Neural crest cell (in vitro differentiated cells): ENCODE measurements at regions not wholly inside any gene's neighbourhood (a gene's known extent, or its start where the extent isn't known, plus 50 kb on each side); places are given as distances from the start of the nearest gene placed in this dataset.
"Not testable (repeated sequence)": the region's sequence is repeated elsewhere in the genome, so short reads cannot be mapped to it uniquely, and the experiment has no call there.

ENCODE experiments used
- DNase-seq: peaks from one replicate; pipeline ENCODE4 v3.0.0; 2021; ENCODE audit warnings: low read depth, mixed read lengths, low spot score
- H3K27ac Mint-ChIP-seq: one replicate; pipeline ENCODE4 v1.8.0; 2021; ENCODE audit warnings: mild to moderate bottlenecking, mixed read lengths; ENCODE audit not compliant: unreplicated experiment
- H3K27me3 Mint-ChIP-seq: 2 replicates; pipeline ENCODE4 v1.8.0; 2021; ENCODE audit warnings: low read depth, mild to moderate bottlenecking, mixed read lengths
- H3K36me3 Mint-ChIP-seq: 2 replicates; pipeline ENCODE4 v1.8.0; 2021; ENCODE audit warnings: low read depth, mild to moderate bottlenecking, mixed read lengths
- H3K4me1 Mint-ChIP-seq: 2 replicates; pipeline ENCODE4 v1.8.0; 2021; ENCODE audit warnings: mixed read lengths
- H3K4me3 Mint-ChIP-seq: one replicate; pipeline ENCODE4 v1.8.0; 2021; ENCODE audit warnings: mild to moderate bottlenecking, mixed read lengths
- H3K9me3 Mint-ChIP-seq: 2 replicates; pipeline ENCODE4 v1.8.0; 2021; ENCODE audit warnings: mixed read lengths
- CTCF ChIP-seq: fragments of 200-600 bp; sonication (generic); conservative IDR thresholded peaks from 2 replicates; pipeline ENCODE4 v1.5.0; 2021; ENCODE audit warnings: antibody characterized with exemption, mild to moderate bottlenecking

- H3K9me3 Mint-ChIP-seq = no peaks in the 10 kb centered on the region
- H3K27me3 Mint-ChIP-seq = no peaks in the 10 kb centered on the region
- TF ChIP-seq CTCF = no peak
- no peaks in the 10 kb centered on the region for H3K36me3 Mint-ChIP-seq
- DNase-seq = no peak
- H3K27ac Mint-ChIP-seq = no peak overlapping the region
- H3K4me3 Mint-ChIP-seq = no peak overlapping the region
- H3K4me1 Mint-ChIP-seq = no peaks in the 10 kb centered on the region
Observed at GRCh38 chrX:140040386-140040785, 75.1 kb upstream of the CXorf66 start.

- H3K27ac Mint-ChIP-seq = no peak overlapping the region
- no peak for DNase-seq
- H3K36me3 Mint-ChIP-seq = peaks cover 2% of the 10 kb centered on the region
- H3K9me3 Mint-ChIP-seq = peaks cover 2% of the 10 kb centered on the region
- H3K27me3 Mint-ChIP-seq = no peaks in the 10 kb centered on the region
- no peak for TF ChIP-seq CTCF
- no peak overlapping the region for H3K4me3 Mint-ChIP-seq
- H3K4me1 Mint-ChIP-seq = peaks cover 3% of the 10 kb centered on the region
Observed at GRCh38 chrX:140038842-140039241, 73.5 kb upstream of the CXorf66 start.

- no peak for DNase-seq
- Mint-ChIP-seq H3K4me3 (no peak overlapping the region), H3K9me3 (peaks cover 2% of the 10 kb centered on the region), H3K36me3 (peaks cover 2% of the 10 kb centered on the region), H3K27me3 (peaks cover 11% of the 10 kb centered on the region), H3K27ac (no peak overlapping the region), H3K4me1 (peaks cover 3% of the 10 kb centered on the region)
- peak; percentile 68 for TF ChIP-seq CTCF
Observed at GRCh38 chrX:140034916-140035315, 69.6 kb upstream of the CXorf66 start.

- H3K27ac Mint-ChIP-seq = no peak overlapping the region
- H3K4me1 Mint-ChIP-seq = no peaks in the 10 kb centered on the region
- H3K27me3 Mint-ChIP-seq = no peaks in the 10 kb centered on the region
- no peak for TF ChIP-seq CTCF
- H3K9me3 Mint-ChIP-seq = no peaks in the 10 kb centered on the region
- no peaks in the 10 kb centered on the region for H3K36me3 Mint-ChIP-seq
- no peak for DNase-seq
- no peak overlapping the region for H3K4me3 Mint-ChIP-seq
Observed at GRCh38 chrX:140022482-140022881, 57.2 kb upstream of the CXorf66 start.

- H3K9me3 Mint-ChIP-seq = not testable (repeated sequence)
Observed at GRCh38 chrX:140019134-140019533, 53.8 kb upstream of the CXorf66 start.

More at GRCh38 chrX:140019134-140019533, 53.8 kb upstream of the CXorf66 start:
- H3K27me3 Mint-ChIP-seq, H3K27ac Mint-ChIP-seq, H3K36me3 Mint-ChIP-seq, H3K4me3 Mint-ChIP-seq, DNase-seq, H3K4me1 Mint-ChIP-seq: not testable (repeated sequence)
